ENCODE measurements at regions not wholly inside any gene's neighbourhood (a gene's known extent, or its start where the extent isn't known, plus 50 kb on each side); places are given as distances from the start of the nearest gene placed in this dataset.
"Not testable (repeated sequence)": the region's sequence is repeated elsewhere in the genome, so short reads cannot be mapped to it uniquely, and the experiment has no call there.

- H3K4me3 Mint-ChIP-seq = no peak overlapping the region
- H3K27me3 Mint-ChIP-seq = no peaks in the 10 kb centered on the region
- intact Hi-C loops (cut with micrococcal nuclease) = no loop called here
Observed at GRCh38 chrX:118221270-118221669, 104.7 kb upstream of the KLHL13 start.

GRCh38 chrX:118221733-118222132 lies 105.1 kb upstream of the KLHL13 start:
- no peak for DNase-seq
- H3K27me3 Mint-ChIP-seq = no peaks in the 10 kb centered on the region
- intact Hi-C loops (cut with micrococcal nuclease) = no loop called here
- no peak overlapping the region for H3K27ac Mint-ChIP-seq
- H3K4me1 Mint-ChIP-seq = no peaks in the 10 kb centered on the region
- no peaks in the 10 kb centered on the region for H3K9me3 Mint-ChIP-seq
- H3K4me3 Mint-ChIP-seq = no peak overlapping the region
- no peaks in the 10 kb centered on the region for H3K36me3 Mint-ChIP-seq (ENCODE audit: low read depth)

More at GRCh38 chrX:118221270-118221669, 104.7 kb upstream of the KLHL13 start:
- H3K27ac Mint-ChIP-seq = no peak overlapping the region
- H3K4me1 Mint-ChIP-seq = no peaks in the 10 kb centered on the region
- DNase-seq = no peak
- H3K36me3 Mint-ChIP-seq (ENCODE audit: low read depth) = no peaks in the 10 kb centered on the region
- H3K9me3 Mint-ChIP-seq = no peaks in the 10 kb centered on the region

- H3K27ac Mint-ChIP-seq = no peak overlapping the region
- H3K36me3 Mint-ChIP-seq (ENCODE audit: low read depth) = no peaks in the 10 kb centered on the region
- intact Hi-C loops (cut with micrococcal nuclease) = no loop called here
- H3K4me3 Mint-ChIP-seq = no peak overlapping the region
- H3K9me3 Mint-ChIP-seq = no peaks in the 10 kb centered on the region
- DNase-seq = no peak
- H3K27me3 Mint-ChIP-seq = no peaks in the 10 kb centered on the region
- no peaks in the 10 kb centered on the region for H3K4me1 Mint-ChIP-seq
Observed at GRCh38 chrX:118222421-118222820, 105.8 kb upstream of the KLHL13 start.

- H3K27ac Mint-ChIP-seq = no peak overlapping the region
- H3K4me1 Mint-ChIP-seq = no peaks in the 10 kb centered on the region
- no peaks in the 10 kb centered on the region for H3K36me3 Mint-ChIP-seq (ENCODE audit: low read depth)
- no peak for DNase-seq
- H3K27me3 Mint-ChIP-seq = no peaks in the 10 kb centered on the region
- no peaks in the 10 kb centered on the region for H3K9me3 Mint-ChIP-seq
- intact Hi-C loops (cut with micrococcal nuclease) = no loop called here
- H3K4me3 Mint-ChIP-seq = no peak overlapping the region
Observed at GRCh38 chrX:118225711-118226428, 109.3 kb upstream of the KLHL13 start.

- no peaks in the 10 kb centered on the region for H3K27me3 Mint-ChIP-seq
- no peaks in the 10 kb centered on the region for H3K4me1 Mint-ChIP-seq
- intact Hi-C loops (cut with micrococcal nuclease) = no loop called here
- H3K4me3 Mint-ChIP-seq = no peak overlapping the region
- no peak for DNase-seq
- no peak overlapping the region for H3K27ac Mint-ChIP-seq
- H3K36me3 Mint-ChIP-seq (ENCODE audit: low read depth) = no peaks in the 10 kb centered on the region
- H3K9me3 Mint-ChIP-seq = no peaks in the 10 kb centered on the region
Observed at GRCh38 chrX:118228041-118228440, 111.4 kb upstream of the KLHL13 start.

- DNase-seq = no peak
- no peaks in the 10 kb centered on the region for H3K36me3 Mint-ChIP-seq (ENCODE audit: low read depth)
- intact Hi-C loops (cut with micrococcal nuclease) = no loop called here
- no peaks in the 10 kb centered on the region for H3K4me1 Mint-ChIP-seq
- no peak overlapping the region for H3K27ac Mint-ChIP-seq
- no peaks in the 10 kb centered on the region for H3K27me3 Mint-ChIP-seq
- no peak overlapping the region for H3K4me3 Mint-ChIP-seq
- H3K9me3 Mint-ChIP-seq = no peaks in the 10 kb centered on the region
Observed at GRCh38 chrX:118228456-118228855, 111.8 kb upstream of the KLHL13 start.

- no peak for DNase-seq
- Mint-ChIP-seq H3K4me3 (no peak overlapping the region), H3K27ac (no peak overlapping the region), H3K27me3 (no peaks in the 10 kb centered on the region), H3K36me3 (ENCODE audit: low read depth) (no peaks in the 10 kb centered on the region), H3K4me1 (no peaks in the 10 kb centered on the region), H3K9me3 (no peaks in the 10 kb centered on the region)
- intact Hi-C loops (cut with micrococcal nuclease) = no loop called here
Observed at GRCh38 chrX:118231464-118231863, 114.4 kb upstream of the WDR44 start.

GRCh38 chrX:118239178-118239870 lies 106.6 kb upstream of the WDR44 start:
- H3K27ac Mint-ChIP-seq = no peak overlapping the region
- H3K9me3 Mint-ChIP-seq = no peaks in the 10 kb centered on the region
- H3K4me3 Mint-ChIP-seq = no peak overlapping the region
- no peaks in the 10 kb centered on the region for H3K36me3 Mint-ChIP-seq (ENCODE audit: low read depth)
- no peak for DNase-seq
- intact Hi-C loops (cut with micrococcal nuclease) = no loop called here
- no peaks in the 10 kb centered on the region for H3K4me1 Mint-ChIP-seq
- no peaks in the 10 kb centered on the region for H3K27me3 Mint-ChIP-seq

GRCh38 chrX:118239913-118240698 lies 105.8 kb upstream of the WDR44 start:
- intact Hi-C loops (cut with micrococcal nuclease) = no loop called here
- H3K27me3 Mint-ChIP-seq = no peaks in the 10 kb centered on the region
- H3K36me3 Mint-ChIP-seq (ENCODE audit: low read depth) = no peaks in the 10 kb centered on the region
- no peaks in the 10 kb centered on the region for H3K4me1 Mint-ChIP-seq
- no peaks in the 10 kb centered on the region for H3K9me3 Mint-ChIP-seq
- no peak overlapping the region for H3K4me3 Mint-ChIP-seq
- no peak for DNase-seq
- H3K27ac Mint-ChIP-seq = no peak overlapping the region

- intact Hi-C loops (cut with micrococcal nuclease); H3K27me3 Mint-ChIP-seq; H3K4me1 Mint-ChIP-seq; H3K27ac Mint-ChIP-seq; H3K36me3 Mint-ChIP-seq (ENCODE audit: low read depth); DNase-seq; H3K4me3 Mint-ChIP-seq; H3K9me3 Mint-ChIP-seq: not testable (repeated sequence)
Observed at GRCh38 chrX:118246961-118247360, 98.9 kb upstream of the WDR44 start.

GRCh38 chrX:118249146-118249545 lies 96.8 kb upstream of the WDR44 start:
- Mint-ChIP-seq H3K27ac (no peak overlapping the region), H3K4me1 (no peaks in the 10 kb centered on the region), H3K27me3 (no peaks in the 10 kb centered on the region), H3K36me3 (ENCODE audit: low read depth) (no peaks in the 10 kb centered on the region), H3K9me3 (no peaks in the 10 kb centered on the region), H3K4me3 (no peak overlapping the region)
- intact Hi-C loops (cut with micrococcal nuclease) = no loop called here
- DNase-seq = no peak

- no peaks in the 10 kb centered on the region for H3K36me3 Mint-ChIP-seq (ENCODE audit: low read depth)
- H3K4me3 Mint-ChIP-seq = no peak overlapping the region
- H3K4me1 Mint-ChIP-seq = no peaks in the 10 kb centered on the region
- H3K27ac Mint-ChIP-seq = no peak overlapping the region
- intact Hi-C loops (cut with micrococcal nuclease) = no loop called here
- no peaks in the 10 kb centered on the region for H3K27me3 Mint-ChIP-seq
- DNase-seq = no peak
- no peaks in the 10 kb centered on the region for H3K9me3 Mint-ChIP-seq
Observed at GRCh38 chrX:118250445-118250844, 95.5 kb upstream of the WDR44 start.

- intact Hi-C loops (cut with micrococcal nuclease) = no loop called here
- DNase-seq = no peak
- Mint-ChIP-seq H3K4me3 (no peak overlapping the region), H3K36me3 (ENCODE audit: low read depth) (no peaks in the 10 kb centered on the region), H3K27ac (no peak overlapping the region), H3K9me3 (no peaks in the 10 kb centered on the region), H3K27me3 (no peaks in the 10 kb centered on the region), H3K4me1 (no peaks in the 10 kb centered on the region)
Observed at GRCh38 chrX:118251271-118251670, 94.6 kb upstream of the WDR44 start.

GRCh38 chrX:118252967-118253366 lies 92.9 kb upstream of the WDR44 start:
- Mint-ChIP-seq H3K27me3 (no peaks in the 10 kb centered on the region), H3K36me3 (ENCODE audit: low read depth) (no peaks in the 10 kb centered on the region), H3K4me3 (no peak overlapping the region), H3K4me1 (no peaks in the 10 kb centered on the region), H3K27ac (no peak overlapping the region), H3K9me3 (no peaks in the 10 kb centered on the region)
- no peak for DNase-seq
- intact Hi-C loops (cut with micrococcal nuclease) = no loop called here
